GM12865 (cell line): ENCODE measurements at regions not wholly inside any gene's neighbourhood (a gene's known extent, or its start where the extent isn't known, plus 50 kb on each side); places are given as distances from the start of the nearest gene placed in this dataset.
"Not testable (repeated sequence)": the region's sequence is repeated elsewhere in the genome, so short reads cannot be mapped to it uniquely, and the experiment has no call there.

Experiments
- DNase-seq: peaks from one replicate; pipeline ENCODE4 v3.0.0; 2010; ENCODE audit warnings: low read depth
- H3K4me3 ChIP-seq: 2 replicates; pipeline ENCODE4 v1.5.1; 2011; ENCODE audit warnings: mild to moderate bottlenecking, low read depth, low read length, control low read depth
- CTCF ChIP-seq: IDR thresholded peaks from 2 replicates; pipeline ENCODE4 v1.5.1; 2011; ENCODE audit warnings: low read length, control low read depth, low read depth, inconsistent platforms; ENCODE audit not compliant: insufficient read depth; ENCODE audit errors: missing control alignments

- TF ChIP-seq CTCF = peak; percentile 31
- no peak overlapping the region for H3K4me3 ChIP-seq
- no peak for DNase-seq
Measured at GRCh38 chr6:106748547-106749207, 119.3 kb downstream of the QRSL1 start.

DNA sequence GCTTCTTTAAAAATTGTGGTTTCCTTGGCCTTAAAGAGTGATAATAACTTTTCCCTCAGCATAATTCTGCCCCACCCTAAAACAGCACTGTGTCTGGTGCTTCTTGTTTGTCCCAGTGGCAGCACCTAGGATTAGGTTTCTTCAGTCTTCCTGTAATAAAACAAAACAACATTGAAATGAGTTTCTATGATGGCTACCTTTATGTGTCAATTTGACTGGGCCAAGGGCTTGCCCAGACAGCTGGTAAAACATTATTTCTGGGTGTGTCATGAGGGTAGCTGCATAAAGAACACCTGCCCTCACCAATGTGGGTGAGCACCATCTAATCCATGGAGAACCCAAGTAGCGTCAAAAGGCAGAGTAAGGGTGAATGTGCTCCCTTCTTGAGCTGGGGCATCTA, 117.8 kb downstream of the QRSL1 start:
- no peak for TF ChIP-seq CTCF
- DNase-seq = no peak

GRCh38 chr6:106746652-106747051, 117.3 kb downstream of the QRSL1 start:
- DNase-seq = no peak
- no peak overlapping the region for H3K4me3 ChIP-seq
- TF ChIP-seq CTCF = no peak

More for the DNA sequence above, 117.8 kb downstream of the QRSL1 start:
- H3K4me3 ChIP-seq = no peak overlapping the region

DNA sequence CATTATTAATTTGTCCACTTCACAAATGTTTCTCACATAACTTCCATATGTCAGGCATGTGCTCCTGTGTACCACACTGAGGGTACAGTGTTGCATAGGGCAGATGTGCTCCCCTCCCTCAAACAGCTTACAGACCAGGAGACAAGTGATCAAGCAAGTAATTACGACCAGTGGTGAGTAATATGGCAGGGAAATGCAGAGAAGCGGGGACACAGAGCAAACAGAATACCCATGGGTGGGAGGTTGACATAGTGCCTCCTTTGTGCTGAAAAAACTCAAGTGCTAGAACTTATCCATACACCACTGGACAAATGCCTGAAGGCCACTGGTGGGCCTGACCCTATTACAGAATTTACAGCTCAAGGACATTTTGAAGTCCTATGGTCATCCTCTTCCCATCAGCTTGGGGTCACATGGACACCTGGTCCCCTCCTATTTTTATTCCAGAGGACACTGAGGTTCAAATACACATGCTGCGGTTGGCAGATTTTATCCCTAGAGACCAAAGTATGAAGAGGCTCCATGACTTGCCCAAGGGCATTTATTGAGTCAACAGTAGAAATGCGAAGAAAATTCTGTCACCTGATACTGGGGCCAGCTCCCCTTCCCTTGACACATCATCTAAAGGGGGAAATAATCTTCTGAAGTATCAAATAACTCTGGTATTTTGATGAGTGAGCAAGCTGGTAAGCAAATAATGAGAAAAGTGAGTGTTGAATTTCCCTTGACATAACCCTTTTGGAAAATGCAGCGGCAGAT, 116.6 kb downstream of the QRSL1 start:
- no peak for DNase-seq
- no peak overlapping the region for H3K4me3 ChIP-seq
- no peak for TF ChIP-seq CTCF

GRCh38 chr6:106745197-106745770, 115.9 kb downstream of the QRSL1 start:
- no peak for TF ChIP-seq CTCF
- no peak for DNase-seq
- H3K4me3 ChIP-seq = no peak overlapping the region

DNA sequence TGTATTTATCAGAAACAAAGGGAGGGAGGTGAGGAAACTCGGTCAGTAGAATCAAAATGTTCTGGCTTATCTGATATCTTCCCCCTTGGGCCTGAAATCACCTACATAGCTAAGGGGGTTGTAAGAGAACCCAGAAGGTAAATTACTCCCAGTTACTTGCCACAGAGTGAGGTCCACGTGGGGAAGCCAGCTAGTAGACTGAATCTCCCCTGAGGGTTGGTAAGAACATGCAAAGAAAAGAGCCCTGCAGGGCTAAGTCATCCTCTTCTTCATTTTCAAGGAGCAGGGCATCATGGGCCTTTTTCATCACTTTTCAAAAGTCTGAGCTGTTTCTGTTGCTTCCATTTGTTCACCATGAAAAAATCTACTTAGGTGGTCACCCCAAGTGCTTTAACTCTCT, 115.4 kb downstream of the QRSL1 start:
- no peak overlapping the region for H3K4me3 ChIP-seq
- no peak for DNase-seq
- TF ChIP-seq CTCF = no peak

DNA sequence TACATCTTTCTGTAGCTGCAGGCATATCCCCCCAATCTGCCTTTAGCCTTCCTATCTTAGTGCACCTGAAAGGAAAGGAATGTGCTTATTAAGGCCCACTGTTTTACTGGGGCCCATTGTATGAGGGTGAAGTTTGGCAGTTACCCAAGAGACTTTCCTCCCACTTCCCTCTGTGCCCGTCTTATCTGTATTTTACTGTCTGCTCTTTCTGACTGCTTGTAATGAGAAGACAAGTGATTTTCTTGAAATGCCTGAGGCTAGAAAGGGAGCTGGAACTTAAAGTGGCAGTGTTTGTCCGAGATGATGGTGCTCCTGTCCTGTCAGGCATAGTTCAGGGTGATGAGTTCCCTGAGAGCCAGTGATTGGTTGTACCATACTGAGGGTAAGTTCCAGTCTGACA, 114.7 kb downstream of the QRSL1 start:
- H3K4me3 ChIP-seq, DNase-seq: not testable (repeated sequence)
